Activated effector memory CD4-positive, alpha-beta T cell treated with anti-CD3 and anti-CD28 coated beads, Interleukin-2, amount 50 U/mL, for 16 hours (primary cell): ENCODE measurements at regions not wholly inside any gene's neighbourhood (a gene's known extent, or its start where the extent isn't known, plus 50 kb on each side); places are given as distances from the start of the nearest gene placed in this dataset.
"Not testable (repeated sequence)": the region's sequence is repeated elsewhere in the genome, so short reads cannot be mapped to it uniquely, and the experiment has no call there.

ENCODE experiments used
- DNase-seq: peaks from one replicate; pipeline ENCODE4 v3.0.0-alpha.2; 2020

GRCh38 chr12:127823801-127824200 is 443.2 kb upstream of the TMEM132C start:
- DNase-seq = no peak

- DNase-seq = no peak
Measured at GRCh38 chr12:127829281-127830064, 437.5 kb upstream of the TMEM132C start.

GRCh38 chr12:127830065-127830460 is 436.9 kb upstream of the TMEM132C start:
- DNase-seq = no peak

GRCh38 chr12:127830730-127831129 is 436.2 kb upstream of the TMEM132C start:
- no peak for DNase-seq

GRCh38 chr12:127832172-127832571 is 434.8 kb upstream of the TMEM132C start:
- no peak for DNase-seq

GRCh38 chr12:127836802-127837201 is 430.2 kb upstream of the TMEM132C start:
- not testable (repeated sequence) for DNase-seq

GRCh38 chr12:127857661-127858060 is 409.3 kb upstream of the TMEM132C start:
- DNase-seq = no peak

- DNase-seq = no peak
Measured at GRCh38 chr12:127860536-127860935, 406.4 kb upstream of the TMEM132C start.

GRCh38 chr12:127861406-127861805 is 405.6 kb upstream of the TMEM132C start:
- no peak for DNase-seq

GRCh38 chr12:127873306-127873705 is 393.7 kb upstream of the TMEM132C start:
- no peak for DNase-seq

- no peak for DNase-seq
Measured at GRCh38 chr12:127881371-127882140, 385.4 kb upstream of the TMEM132C start.

- DNase-seq = no peak
Measured at GRCh38 chr12:127883013-127883412, 384.0 kb upstream of the TMEM132C start.

- DNase-seq = no peak
Measured at GRCh38 chr12:127885954-127886750, 380.8 kb upstream of the TMEM132C start.

- no peak for DNase-seq
Measured at GRCh38 chr12:127886827-127887226, 380.1 kb upstream of the TMEM132C start.

- DNase-seq = no peak
Measured at GRCh38 chr12:127888943-127889719, 377.8 kb upstream of the TMEM132C start.

- DNase-seq = no peak
Measured at GRCh38 chr12:127893895-127894609, 372.9 kb upstream of the TMEM132C start.

- no peak for DNase-seq
Measured at GRCh38 chr12:127896661-127897060, 370.3 kb upstream of the TMEM132C start.

- no peak for DNase-seq
Measured at GRCh38 chr12:127898616-127899015, 368.4 kb upstream of the TMEM132C start.

- no peak for DNase-seq
Measured at GRCh38 chr12:127899971-127900370, 367.0 kb upstream of the TMEM132C start.

- DNase-seq = no peak
Measured at GRCh38 chr12:127900386-127900785, 366.6 kb upstream of the TMEM132C start.

- no peak for DNase-seq
Measured at GRCh38 chr12:127903146-127903545, 363.8 kb upstream of the TMEM132C start.

- DNase-seq = no peak
Measured at GRCh38 chr12:127909041-127909440, 357.9 kb upstream of the TMEM132C start.
